AG04449 (cell line): ENCODE measurements at regions not wholly inside any gene's neighbourhood (a gene's known extent, or its start where the extent isn't known, plus 50 kb on each side); places are given as distances from the start of the nearest gene placed in this dataset.
A peak's percentile ranks its signal among the peaks of the same experiment; 100 is the strongest.

ENCODE experiments used
- CTCF ChIA-PET: fragments of 350-600 bp; formaldehyde crosslinking; extraction: SDS; loops from one replicate; lab custom pipeline; 2021; ENCODE audit warnings: antibody characterized with exemption; lab: Yijun Ruan, JAX
- POLR2A ChIA-PET: fragments of 400-600, 350-600 bp; formaldehyde crosslinking; extraction: SDS; loops from one replicate; lab custom pipeline; 2020; ENCODE audit warnings: antibody characterized with exemption, inconsistent platforms; lab: Yijun Ruan, JAX
- DNase-seq: peaks from one replicate; pipeline ENCODE4 v3.0.0-alpha.2; 2010; ENCODE audit warnings: low read depth, low spot score
- H3K4me3 ChIP-seq: 2 replicates; pipeline ENCODE4 v1.5.1; 2011; ENCODE audit warnings: low read depth, mild to moderate bottlenecking, control low read depth, low read length
- CTCF ChIP-seq: IDR thresholded peaks from one replicate; pipeline ENCODE4 v1.5.1; 2011; ENCODE audit warnings: mild to moderate bottlenecking, moderate library complexity, low read length, control low read depth, inconsistent platforms; ENCODE audit not compliant: insufficient read depth; ENCODE audit errors: missing control alignments

- ChIA-PET POLR2A (no interaction called here), CTCF (interaction anchor here (0.9 to 1.8 kb wide), 7 partner anchors 10 to 1595 kb away, joined by 3 to 6 read pairs (median 3); no protein-coding TSS in a partner anchor)
- H3K4me3 ChIP-seq, result no peak overlapping the region
- peak; percentile 73 for TF ChIP-seq CTCF
- no peak for DNase-seq
Measured at GRCh38 chr4:187606581-187606980, 389.0 kb upstream of the ZFP42 start.

- TF ChIP-seq CTCF, result no peak
- H3K4me3 ChIP-seq, result no peak overlapping the region
- peak; percentile 67 for DNase-seq
- POLR2A ChIA-PET, result interaction anchor here (1.3 kb wide), 1 partner anchor 884 kb away, joined by 4 read pairs; the partner anchor contains the start of gene FAT1
- CTCF ChIA-PET, result interaction anchor here (0.8 to 2.0 kb wide), 7 partner anchors 9 to 1594 kb away, joined by 3 to 10 read pairs (median 3); no protein-coding TSS in a partner anchor
Measured at GRCh38 chr4:187608001-187608421, 387.6 kb upstream of the ZFP42 start.

- ChIA-PET CTCF (interaction anchor here (0.8 to 2.3 kb wide), 3 partner anchors 8 to 1512 kb away, joined by 4 to 8 read pairs (median 4); no protein-coding TSS in a partner anchor), POLR2A (no interaction called here)
- TF ChIP-seq CTCF, result no peak
- no peak overlapping the region for H3K4me3 ChIP-seq
- no peak for DNase-seq
Measured at GRCh38 chr4:187612301-187612700, 383.3 kb upstream of the ZFP42 start.

GRCh38 chr4:187613089-187613839 is 382.3 kb upstream of the ZFP42 start:
- no peak for DNase-seq
- CTCF ChIA-PET, result interaction anchor here (0.8 to 0.9 kb wide), 2 partner anchors 9 to 13 kb away, joined by 4 read pairs; no protein-coding TSS in a partner anchor
- POLR2A ChIA-PET, result no interaction called here
- no peak overlapping the region for H3K4me3 ChIP-seq
- no peak for TF ChIP-seq CTCF

DNA sequence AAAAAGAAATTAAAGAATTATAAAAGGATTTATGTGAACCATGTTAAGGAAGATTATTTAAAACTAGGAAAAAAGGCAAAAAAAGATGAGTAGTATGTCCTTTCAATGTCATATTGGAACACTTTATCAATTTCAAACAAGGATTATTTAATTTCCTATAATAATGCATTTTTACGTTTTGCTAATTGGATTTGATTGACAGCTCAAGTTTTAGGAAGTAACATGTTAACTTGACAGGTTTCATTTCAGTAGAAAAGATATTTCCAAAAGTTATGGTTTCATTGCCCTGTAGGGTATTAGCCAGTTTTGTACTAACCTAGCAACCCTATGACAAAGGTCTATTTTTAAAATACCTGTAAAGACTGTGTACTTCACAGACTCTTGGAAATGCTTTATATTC is 379.6 kb upstream of the ZFP42 start:
- CTCF ChIA-PET, result interaction anchor here (1.7 kb wide), 1 partner anchor 9 kb away, joined by 5 read pairs; no protein-coding TSS in a partner anchor
- no peak for TF ChIP-seq CTCF
- no peak overlapping the region for H3K4me3 ChIP-seq
- POLR2A ChIA-PET, result no interaction called here
- DNase-seq, result no peak

DNA sequence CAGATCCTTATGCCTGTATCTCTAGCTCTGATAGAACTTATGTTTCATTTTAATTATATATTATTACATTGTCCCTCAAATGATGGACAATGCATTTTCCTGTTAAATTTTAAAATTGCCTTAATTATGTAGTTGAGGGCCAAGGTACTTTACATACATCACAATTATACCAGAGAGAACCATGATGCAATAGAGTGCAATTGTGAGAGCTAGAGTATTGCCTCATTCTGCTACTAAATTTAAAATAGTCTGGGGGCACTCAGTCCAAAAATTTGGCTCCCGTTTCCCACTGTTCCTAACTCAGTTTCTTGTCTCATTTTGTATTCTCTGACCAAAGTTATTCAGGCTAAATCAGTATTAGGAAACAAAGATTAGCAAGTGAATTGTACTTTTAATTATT is 378.5 kb upstream of the ZFP42 start:
- DNase-seq, result no peak
- no peak for TF ChIP-seq CTCF
- no peak overlapping the region for H3K4me3 ChIP-seq
- ChIA-PET CTCF (interaction anchor here (1.0 to 1.7 kb wide), 2 partner anchors 10 to 13 kb away, joined by 4 to 5 read pairs; no protein-coding TSS in a partner anchor), POLR2A (no interaction called here)
